Fibroblast of pulmonary artery (primary cell): ENCODE measurements at regions not wholly inside any gene's neighbourhood (a gene's known extent, or its start where the extent isn't known, plus 50 kb on each side); places are given as distances from the start of the nearest gene placed in this dataset.

Source experiments
- DNase-seq: peaks from one replicate; pipeline ENCODE4 v3.0.0-alpha.2; 2010; ENCODE audit warnings: low read depth
- H3K4me3 ChIP-seq: replicated peaks from 2 replicates; pipeline ENCODE4 v1.5.1; 2011; ENCODE audit warnings: low read depth, mild to moderate bottlenecking, control low read depth, low read length, moderate library complexity
- CTCF ChIP-seq: IDR thresholded peaks from 2 replicates; pipeline ENCODE4 v1.5.1; 2011; ENCODE audit warnings: mild to moderate bottlenecking, control low read depth, low read length, inconsistent platforms; ENCODE audit errors: missing control alignments

GRCh38 chr18:43590182-43590903 is 313.1 kb upstream of the SYT4 start:
- no peak for DNase-seq
- H3K4me3 ChIP-seq: no peak overlapping the region
- no peak for TF ChIP-seq CTCF

GRCh38 chr18:43592269-43592668 is 315.0 kb upstream of the SYT4 start:
- TF ChIP-seq CTCF: no peak
- no peak for DNase-seq
- no peak overlapping the region for H3K4me3 ChIP-seq

- H3K4me3 ChIP-seq: no peak overlapping the region
- TF ChIP-seq CTCF: peak; percentile 54
- peak; percentile 48 for DNase-seq
Measured at GRCh38 chr18:43596105-43596712, 318.9 kb upstream of the SYT4 start.

GRCh38 chr18:43601432-43601831 is 324.1 kb upstream of the SYT4 start:
- no peak for TF ChIP-seq CTCF
- DNase-seq: no peak
- no peak overlapping the region for H3K4me3 ChIP-seq

GRCh38 chr18:43605224-43605623 is 327.9 kb upstream of the SYT4 start:
- no peak for TF ChIP-seq CTCF
- no peak overlapping the region for H3K4me3 ChIP-seq
- no peak for DNase-seq

GRCh38 chr18:43606795-43607194 is 329.5 kb upstream of the SYT4 start:
- DNase-seq: no peak
- no peak overlapping the region for H3K4me3 ChIP-seq
- TF ChIP-seq CTCF: no peak

GRCh38 chr18:43620936-43621335 is 343.6 kb upstream of the SYT4 start:
- TF ChIP-seq CTCF: peak; percentile 44
- no peak overlapping the region for H3K4me3 ChIP-seq
- DNase-seq: peak; percentile 46
